ENCODE measurements at regions not wholly inside any gene's neighbourhood (a gene's known extent, or its start where the extent isn't known, plus 50 kb on each side); places are given as distances from the start of the nearest gene placed in this dataset.
"Not testable (repeated sequence)": the region's sequence is repeated elsewhere in the genome, so short reads cannot be mapped to it uniquely, and the experiment has no call there.

DNA sequence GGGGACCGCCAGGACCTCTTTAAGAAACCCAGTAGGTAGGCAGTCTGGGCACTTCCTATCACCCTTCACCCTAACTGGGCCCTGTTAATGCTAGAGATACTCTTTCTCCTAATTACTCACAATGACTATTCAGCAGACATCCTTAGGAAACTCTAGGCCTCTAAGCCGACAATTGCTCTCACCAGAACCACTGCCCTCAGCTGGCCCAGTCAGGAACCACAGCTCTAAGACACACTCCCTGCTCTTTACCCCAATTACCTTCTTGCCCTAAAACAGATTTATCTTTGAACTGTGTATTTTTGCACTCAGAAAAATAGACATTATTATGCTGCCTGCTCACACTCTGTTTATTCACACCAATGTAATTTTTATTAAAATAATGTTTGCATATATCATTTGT is 432.6 kb upstream of the SLC30A5 start:
- no peak for DNase-seq (ENCODE audit: low read depth in 2 of 2)

DNA sequence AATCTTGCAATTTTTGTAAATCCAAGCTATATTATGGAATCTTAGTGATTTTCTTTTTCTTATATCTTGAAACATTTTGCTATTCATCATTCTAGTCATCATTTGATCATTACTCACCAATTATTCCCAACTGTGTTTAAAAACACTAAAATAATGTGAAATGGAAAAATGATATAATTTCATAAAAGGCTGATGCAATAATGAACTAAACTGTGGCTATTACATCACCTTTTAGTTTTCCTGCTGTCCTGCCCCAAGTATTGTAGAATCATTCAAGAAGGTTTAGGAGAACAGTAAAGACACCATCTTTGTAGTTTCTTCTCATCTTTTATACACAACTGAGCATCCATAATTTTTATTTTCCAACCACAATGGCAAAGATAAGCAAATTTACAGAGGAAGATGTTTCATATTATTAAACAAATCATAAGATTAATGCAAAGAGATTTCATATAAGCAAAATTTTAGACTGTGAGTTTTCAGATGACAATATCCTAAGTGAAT is 431.0 kb upstream of the SLC30A5 start:
- DNase-seq (ENCODE audit: low read depth in 2 of 2), result no peak

DNA sequence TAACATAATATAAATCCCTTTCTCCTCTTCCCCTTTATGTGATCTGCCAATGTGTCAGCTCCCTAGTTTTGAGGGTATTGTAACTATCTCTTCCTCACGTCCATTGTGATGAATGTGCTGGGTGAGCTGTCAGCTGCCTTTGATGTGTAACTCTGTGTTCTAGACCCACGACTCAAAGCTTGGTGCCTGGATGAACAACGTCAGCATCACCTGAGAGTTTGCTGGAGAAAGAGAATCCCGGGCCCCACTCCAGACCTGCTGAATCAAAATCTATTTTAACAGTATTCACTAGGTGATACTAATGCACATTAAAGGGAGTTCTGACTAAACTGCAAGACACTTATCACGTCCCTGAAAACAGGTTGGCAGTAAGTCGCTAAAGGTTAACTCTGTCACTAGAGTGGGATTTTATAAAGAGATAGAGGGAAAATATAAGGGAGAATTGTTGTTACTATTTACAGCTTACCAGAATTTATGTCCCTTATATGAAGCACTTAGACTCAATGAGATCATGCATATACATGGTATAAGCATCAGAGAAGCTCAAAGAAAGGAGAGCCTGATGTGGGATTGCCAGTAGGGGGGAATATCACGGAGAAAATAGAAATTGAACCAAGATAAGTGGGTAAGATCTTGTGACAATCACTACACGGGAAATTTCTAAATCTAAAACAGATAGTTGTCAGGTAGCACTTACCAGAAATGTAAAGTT is 423.8 kb upstream of the SLC30A5 start:
- no peak for DNase-seq (ENCODE audit: low read depth in 2 of 2)

DNA sequence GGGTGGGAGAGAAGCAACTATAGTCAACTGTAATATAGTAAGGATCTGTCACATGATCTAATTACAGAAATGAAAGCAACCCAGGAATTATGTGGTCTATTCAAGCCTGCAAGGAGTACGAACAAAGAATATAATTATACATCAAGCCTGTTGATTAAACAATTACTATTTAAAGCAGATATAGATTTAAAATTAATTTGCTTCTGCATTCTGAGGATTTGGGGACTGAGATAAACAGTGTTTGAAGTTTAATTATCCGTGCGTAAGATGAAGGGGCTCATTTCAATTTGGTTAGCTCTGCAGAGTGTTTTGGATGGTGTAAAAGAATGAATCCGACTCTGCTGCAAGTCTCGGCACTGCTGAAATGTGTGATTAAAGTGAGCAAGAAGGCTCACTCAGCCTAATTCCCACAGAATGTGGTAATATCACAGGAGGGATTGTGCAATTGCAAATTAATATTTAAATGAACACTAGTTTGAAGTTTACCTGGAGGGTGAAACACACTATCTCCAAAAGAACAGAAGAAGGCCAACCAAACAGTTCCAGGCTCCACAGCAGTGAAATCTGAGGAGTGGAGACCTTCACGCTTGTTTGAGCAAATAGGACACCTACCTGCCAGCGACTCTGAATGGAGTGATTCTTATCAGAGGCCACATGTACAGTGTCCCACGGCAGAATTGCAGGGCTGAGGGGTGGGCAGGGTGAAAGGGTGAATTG is 420.6 kb upstream of the SLC30A5 start:
- DNase-seq (ENCODE audit: low read depth in 2 of 2), result no peak

DNA sequence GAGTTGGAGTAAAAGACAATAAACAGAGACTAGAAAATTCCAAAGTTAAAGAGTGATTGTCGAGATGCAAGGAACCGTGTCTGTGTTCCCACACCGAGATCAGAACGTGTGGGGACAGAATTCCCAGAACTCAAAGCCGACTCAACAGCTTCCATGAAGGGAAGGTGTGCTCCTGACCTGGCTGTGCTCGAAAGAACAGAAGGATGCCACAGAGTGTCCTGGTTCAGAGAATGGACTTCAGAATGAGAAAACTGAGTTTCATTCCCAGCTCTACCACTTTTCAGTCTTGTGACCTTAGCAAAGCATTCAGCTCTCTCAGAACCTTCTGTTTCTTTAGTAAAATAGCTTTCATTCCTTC is 420.0 kb upstream of the SLC30A5 start:
- no peak for DNase-seq (ENCODE audit: low read depth in 2 of 2)

DNA sequence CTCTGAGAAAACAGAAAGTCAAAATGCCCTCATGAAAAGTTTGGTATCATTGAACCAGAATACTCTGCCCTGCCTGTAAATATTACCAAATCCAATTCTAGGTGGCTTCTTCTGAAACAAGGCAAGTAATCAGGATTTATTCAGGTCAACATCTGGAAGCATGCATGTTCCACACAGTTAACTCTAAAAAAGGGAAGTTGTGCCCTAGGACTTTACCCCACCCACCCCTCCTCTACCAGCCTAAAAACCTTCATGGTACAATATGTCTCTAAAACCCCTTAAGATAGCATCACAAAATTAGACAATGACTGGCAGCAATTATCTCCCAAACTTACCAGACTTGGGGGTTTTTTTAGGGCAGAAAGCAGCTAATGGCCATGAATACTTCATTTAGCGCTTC is 414.8 kb upstream of the SLC30A5 start:
- no peak for DNase-seq (ENCODE audit: low read depth in 2 of 2)

DNA sequence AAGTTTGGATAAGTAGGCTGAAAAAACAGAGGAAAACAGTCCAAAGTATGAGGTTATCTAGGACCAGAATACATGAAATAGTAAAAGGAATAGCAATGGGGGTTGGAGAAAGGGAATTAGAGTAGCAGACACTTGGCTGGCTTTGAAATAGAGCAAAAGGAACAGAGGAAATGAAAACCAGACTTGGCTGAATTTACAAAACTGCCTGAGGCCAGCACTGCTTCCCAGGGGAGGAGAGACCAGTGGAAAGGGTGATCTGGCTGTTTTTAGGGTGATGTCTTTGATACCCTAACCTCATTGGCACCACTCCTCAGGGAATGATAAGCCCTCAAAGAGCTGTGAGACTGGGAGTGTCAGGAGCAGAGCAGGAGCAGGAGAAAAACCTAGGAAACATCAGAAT is 413.4 kb upstream of the SLC30A5 start:
- DNase-seq (ENCODE audit: low read depth in 2 of 2), result no peak

DNA sequence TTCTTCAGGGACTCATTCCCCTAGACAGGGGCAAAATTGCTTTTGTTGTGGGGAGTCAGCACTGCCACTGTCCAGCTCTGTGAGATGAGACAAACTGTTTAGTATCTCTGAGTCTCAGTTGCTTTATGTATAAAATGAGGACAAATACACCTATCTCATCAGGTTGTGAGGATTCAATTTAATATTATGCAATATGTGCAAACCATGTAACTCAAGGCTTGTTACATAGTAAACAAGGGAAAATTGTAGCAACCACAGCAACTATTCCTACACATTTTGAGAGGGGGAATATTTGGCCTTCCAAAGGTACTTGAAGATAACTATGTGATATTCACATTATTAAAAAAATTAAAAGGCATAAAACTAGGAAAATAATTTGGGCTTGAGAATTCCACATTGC is 411.9 kb upstream of the SLC30A5 start:
- DNase-seq (ENCODE audit: low read depth in 2 of 2), result no peak

DNA sequence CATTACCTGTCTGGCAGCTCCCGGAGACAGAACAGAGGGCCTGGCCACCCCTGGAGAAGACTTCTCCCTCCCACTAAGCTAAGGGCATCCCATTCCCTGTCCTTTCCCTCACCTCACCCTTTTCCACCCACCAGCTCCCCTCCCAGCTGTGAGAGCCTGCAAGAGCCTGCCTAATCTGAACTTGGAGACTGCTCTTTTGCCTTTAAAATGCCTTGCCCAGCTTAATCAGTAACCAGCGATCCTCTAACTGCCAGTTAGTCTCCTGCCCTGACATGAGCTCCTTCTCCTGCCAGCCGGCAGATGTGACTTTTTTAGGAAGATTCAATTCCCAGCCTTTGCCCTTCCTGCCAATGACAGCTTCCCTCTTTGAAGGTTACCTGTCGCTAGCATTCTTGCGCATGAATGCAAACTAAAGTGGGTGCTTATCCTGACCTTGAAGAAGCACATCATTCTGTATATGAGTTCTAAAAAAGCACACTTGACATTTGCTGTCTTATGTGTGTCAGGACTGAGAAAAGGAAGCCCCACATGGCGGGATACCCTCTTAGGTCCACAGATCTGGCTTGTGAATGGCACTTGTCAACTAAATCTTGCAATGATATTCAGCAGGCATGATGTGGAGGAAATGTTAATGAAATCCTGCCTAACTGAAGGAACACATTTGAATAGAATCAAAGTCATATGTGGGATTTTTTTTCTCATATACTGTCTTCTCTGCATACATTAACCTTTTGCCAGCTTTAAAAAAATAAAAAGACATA is 411.2 kb upstream of the SLC30A5 start:
- no peak for DNase-seq (ENCODE audit: low read depth in 2 of 2)

DNA sequence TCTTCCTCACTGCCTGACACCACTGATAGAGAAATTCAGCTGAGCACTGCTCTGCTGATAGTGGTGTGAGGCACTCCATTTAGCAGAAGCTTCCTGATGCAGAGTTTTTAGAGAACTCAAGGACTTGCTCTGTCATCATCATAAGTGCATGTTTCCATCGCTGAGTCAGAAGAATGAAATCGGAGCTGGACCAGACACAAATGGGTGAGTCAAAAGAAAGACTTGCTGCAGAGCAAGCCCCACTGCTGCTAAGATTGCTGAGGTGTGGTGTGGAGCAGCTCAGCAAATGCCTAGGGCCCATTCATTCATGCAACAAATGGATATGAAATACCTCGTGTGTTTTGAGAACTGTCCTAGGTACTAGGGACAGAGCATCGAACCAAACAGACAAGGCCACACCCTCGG is 410.2 kb upstream of the SLC30A5 start:
- no peak for DNase-seq (ENCODE audit: low read depth in 2 of 2)

DNA sequence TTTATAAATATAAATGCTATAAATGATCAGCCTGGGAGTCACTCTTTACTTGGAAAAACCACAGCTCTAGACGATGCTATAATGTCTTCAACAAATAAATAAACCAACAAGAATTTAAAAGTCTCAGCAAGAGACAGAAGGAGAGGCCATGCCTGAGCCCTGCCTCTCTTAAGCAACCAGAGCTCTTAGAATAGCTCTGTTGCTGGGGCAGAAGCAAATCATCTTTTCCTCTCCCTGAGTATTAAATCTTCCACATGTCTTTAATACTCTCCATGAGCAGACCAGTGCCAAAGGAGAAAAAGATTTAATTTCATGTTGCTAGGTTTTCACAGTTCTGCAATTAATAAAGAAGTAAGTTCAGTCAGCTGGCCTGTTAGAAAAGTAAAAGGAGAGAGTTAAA is 408.0 kb upstream of the SLC30A5 start:
- DNase-seq (ENCODE audit: low read depth in 2 of 2), result no peak

DNA sequence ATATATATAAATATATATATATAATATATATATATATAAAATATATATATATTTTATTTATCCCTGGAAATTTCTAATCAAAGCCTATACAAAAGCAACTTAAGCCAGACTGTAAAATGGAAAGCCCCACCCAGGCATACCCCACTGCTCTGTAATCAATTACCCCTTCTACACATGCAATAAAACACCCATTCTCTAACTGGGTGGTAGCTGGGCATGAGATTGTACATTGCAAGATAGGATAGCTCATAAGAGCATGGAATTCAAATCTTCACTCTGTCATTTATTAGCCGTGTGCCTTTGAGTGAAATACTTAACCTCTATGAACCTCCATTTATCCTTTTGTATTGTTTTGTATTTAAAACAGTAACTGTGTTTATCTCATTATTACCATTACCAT is 405.3 kb upstream of the SLC30A5 start:
- DNase-seq (ENCODE audit: low read depth in 2 of 2), result no peak

DNA sequence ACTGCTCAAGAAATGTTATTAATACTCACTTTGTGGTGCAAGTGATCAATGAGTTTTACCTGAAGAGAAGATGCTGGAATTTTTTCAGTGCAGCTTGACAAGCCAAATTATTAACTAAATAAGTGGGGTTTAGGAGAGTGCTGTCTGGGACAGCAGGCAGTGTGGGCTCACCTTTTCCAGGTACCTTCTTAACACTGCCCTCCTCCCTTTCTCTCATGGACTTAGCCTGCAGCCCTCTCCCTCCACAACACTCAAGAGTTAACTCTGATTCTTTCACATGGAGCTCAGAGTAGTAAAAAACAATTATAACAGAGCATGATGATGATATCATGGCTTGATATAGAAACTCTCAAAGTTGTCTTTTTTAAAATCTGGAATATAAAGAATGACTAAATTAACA is 404.8 kb upstream of the SLC30A5 start:
- DNase-seq (ENCODE audit: low read depth in 2 of 2), result no peak

DNA sequence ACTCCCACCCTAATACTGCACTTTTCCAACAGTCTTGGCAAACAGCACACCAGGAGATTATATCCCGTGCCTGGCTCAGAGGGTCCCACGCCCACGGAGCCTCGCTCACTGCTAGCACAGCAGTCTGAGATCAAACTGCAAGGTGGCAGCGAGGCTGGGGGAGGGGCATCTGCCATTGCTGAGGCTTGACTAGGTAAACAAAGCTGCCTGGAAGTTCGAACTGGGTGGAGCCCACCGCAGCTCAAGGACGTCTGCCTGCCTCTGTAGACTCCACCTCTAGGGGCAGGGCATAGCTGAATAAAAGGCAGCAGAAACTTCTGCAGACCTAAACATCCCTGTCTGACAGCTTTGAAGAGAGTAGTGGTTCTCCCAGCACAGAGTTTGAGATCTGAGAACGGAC is 401.9 kb upstream of the SLC30A5 start:
- not testable (repeated sequence) for DNase-seq (ENCODE audit: low read depth in 2 of 2)

DNA sequence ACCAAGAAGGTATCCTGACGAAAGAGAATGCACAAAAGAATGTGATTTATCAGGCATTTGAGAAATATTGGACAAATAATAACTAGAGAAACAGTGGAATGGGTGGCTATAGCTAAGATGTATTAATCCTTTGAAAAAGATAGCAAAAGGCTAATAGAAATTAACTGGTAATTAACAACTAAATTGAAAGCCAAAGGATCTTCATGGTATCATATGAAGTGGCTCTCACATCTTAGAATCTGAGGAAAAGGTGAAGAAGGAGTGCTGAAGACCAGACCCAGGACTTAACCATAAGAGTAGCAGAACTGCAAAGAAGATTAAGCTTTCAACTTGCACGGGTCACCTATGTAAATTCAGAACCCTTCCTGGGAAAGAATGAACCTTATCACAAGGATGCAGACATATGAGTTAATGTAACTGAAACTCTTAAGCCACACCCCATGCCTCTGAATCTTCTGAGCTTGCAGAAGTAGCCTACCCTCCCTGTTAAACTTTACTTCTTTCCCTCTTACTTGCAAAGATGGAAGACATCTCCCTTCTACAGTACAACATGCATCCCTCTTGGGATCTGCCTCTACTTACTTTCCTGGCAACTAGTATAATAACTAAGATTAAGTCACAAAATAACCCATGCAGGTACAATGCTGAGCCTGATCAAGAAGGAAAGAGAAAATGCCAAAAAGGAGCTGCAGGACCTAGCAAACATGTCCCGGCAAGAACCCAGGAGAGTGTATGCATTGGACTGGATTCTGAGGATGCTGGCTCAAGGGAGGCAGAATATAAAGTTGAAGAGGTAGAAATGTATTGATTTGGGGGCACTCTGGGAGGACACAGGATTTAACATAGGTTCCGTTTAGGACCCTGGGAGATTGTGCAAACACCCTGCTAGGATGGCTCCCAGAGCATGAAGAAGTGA is 395.5 kb upstream of the SLC30A5 start:
- DNase-seq (ENCODE audit: low read depth in 2 of 2), result no peak

DNA sequence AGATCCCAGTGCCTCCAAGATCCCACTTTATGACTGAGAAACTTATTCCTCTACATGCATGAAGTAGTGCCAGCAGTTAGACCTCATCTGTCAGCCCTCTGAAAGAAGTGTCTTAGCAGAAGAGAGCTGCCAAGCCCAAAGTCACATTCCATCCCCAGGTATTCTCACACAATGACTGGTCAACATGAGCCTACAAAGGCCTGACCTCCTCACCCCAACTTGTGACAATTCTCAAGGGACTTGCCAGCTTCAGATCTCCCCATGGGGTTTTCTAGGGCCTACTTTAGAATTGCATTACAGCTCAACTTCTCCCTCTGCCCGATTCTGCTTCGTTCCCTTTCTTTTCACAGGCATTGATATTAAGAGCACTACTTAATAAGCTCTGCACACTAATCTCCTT is 393.8 kb upstream of the SLC30A5 start:
- no peak for DNase-seq (ENCODE audit: low read depth in 2 of 2)

DNA sequence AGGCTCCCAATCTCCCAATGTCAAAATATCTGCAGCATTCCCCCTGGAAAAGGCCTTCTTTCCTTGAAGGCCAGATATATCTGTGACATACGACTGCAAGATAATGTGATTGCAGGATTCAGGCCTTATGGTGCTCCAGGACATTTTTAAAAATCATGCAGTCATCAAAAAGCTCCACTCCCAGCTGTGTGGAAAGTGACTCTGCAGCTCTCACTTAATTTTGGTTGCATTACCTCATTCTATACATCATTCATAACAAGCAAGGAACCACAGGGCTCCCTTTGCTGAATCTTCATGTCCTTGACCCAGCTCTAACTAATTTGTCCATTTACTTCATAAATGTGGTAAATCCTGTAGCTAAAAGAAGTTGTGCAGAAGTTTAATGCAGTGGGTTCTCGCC is 386.2 kb upstream of the SLC30A5 start:
- DNase-seq (ENCODE audit: low read depth in 2 of 2), result no peak

DNA sequence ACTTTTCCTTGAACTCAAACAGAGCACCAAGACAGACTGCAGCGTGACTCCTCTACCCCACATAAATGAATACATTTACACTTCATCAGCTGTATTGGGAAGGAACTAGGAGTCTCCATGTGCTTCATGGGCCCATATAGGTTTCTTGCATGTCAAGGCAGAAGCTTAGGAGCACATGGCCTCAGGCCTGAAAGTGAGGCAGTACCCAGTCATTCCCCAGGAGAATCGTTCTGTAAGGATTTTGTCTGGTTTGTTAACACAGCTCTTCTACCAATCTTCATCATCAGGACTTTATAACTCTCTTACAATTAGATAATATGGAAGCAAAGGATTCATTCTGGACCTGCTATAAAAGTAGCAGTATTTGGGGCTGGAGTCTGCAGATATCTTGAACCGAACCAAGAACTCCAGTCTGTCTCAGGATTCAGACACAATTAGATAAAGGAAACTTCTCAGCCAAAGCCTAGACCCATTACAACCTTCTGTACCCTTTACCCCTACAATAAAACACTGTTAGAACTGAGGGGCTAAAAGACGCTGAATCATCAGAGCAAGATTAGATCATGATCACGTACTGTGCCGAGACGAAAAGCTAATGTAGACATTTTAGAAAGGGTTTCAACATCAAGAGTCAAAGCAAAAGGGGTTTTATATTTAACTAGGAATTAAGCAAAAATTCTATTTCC is 385.5 kb upstream of the SLC30A5 start:
- DNase-seq (ENCODE audit: low read depth in 2 of 2), result no peak

DNA sequence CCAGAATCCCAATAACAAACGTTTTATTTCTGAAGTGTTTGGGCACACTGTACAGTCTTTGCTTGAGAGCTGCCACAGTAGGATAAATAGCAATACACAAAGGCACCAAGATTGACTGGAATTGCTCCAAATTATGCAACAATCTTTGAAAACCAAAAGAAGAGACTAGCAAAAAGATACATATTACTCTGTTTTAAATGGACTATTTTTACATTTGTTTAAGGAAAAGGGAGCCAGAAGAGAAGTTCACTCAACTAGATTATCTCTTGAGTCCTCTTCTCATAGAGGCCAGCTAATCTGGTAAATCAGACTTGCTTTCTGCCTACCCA is 385.0 kb upstream of the SLC30A5 start:
- DNase-seq (ENCODE audit: low read depth in 2 of 2), result no peak

DNA sequence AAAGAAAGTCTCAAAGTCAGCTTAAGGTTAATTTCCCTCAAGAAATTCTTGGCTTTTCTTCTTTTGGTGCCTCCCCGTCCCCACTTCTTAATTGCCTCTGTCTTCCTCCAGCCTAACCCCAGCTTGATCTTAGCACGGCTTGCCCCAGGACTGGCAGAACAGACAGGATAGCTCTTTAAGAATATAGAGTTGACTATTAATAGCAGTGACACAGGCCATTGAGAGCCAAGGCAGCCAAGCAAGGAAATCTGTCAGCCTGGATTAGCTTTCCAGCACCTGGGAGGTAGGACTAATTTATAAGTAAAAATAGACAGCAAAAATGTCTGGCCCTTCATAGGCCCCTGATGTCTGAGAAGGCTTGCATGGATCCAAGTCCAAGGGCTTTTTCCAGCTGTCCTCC is 384.6 kb upstream of the SLC30A5 start:
- DNase-seq (ENCODE audit: low read depth in 2 of 2), result no peak

DNA sequence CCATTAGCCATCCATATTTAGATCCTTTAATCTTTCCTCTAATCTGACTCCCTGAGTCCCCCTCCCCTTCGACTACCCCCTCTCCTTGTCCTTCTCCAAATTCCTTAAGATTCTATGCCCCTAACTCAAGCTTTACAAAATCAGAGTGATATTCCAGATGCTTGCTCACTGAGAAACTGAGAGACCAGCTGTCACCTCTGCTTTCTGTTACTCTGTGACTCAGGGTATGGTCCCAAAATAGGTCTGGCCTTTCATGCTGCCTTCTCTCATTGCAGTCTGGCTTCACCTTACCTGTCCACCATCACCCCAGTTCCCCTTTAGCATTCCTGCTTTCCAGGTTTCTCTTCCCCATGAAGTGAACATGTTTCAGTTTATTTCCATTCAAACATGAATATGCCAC is 383.3 kb upstream of the SLC30A5 start:
- DNase-seq (ENCODE audit: low read depth in 2 of 2), result no peak

Data from stimulated activated CD8-positive, alpha-beta memory T cell treated with anti-CD3 and anti-CD28 coated beads, Interleukin-15, amount 100 ng/mL, for 4 hours (primary cell).